OCI-LY3 (cell line): ENCODE measurements at regions not wholly inside any gene's neighbourhood (a gene's known extent, or its start where the extent isn't known, plus 50 kb on each side); places are given as distances from the start of the nearest gene placed in this dataset.

Source experiments
- CTCF ChIP-seq: fragments of 200-600, 300-600 bp; sonication (generic); IDR thresholded peaks from 2 replicates; pipeline ENCODE4 v1.5.1; 2014; ENCODE audit warnings: antibody characterized with exemption, low read length, low read depth
- EZH2phosphoT487 ChIP-seq: fragments of 200-600 bp; shearing (Covaris generic); IDR thresholded peaks from 2 replicates; pipeline ENCODE4 v1.6.1; 2018; ENCODE audit warnings: antibody characterized with exemption, mixed run types, low read depth

- TF ChIP-seq CTCF (no peak), EZH2phosphoT487 (no peak)
These were observed 1143.8 kb downstream of the XPNPEP1 start for GRCh38 chr10:108779501-108779900.
